Sigmoid colon (tissue), 4 donors: ENCODE measurements at regions not wholly inside any gene's neighbourhood (a gene's known extent, or its start where the extent isn't known, plus 50 kb on each side); places are given as distances from the start of the nearest gene placed in this dataset.

Source experiments
- CTCF ChIP-seq, 4 experiments: fragments of 450-650 bp in 3 of 4; fragments of 200-600 bp in 1 of 4; IDR thresholded peaks; one replicate each; pipeline ENCODE4 v1.5.1; 2016 to 2019; ENCODE audit warnings: antibody characterized with exemption in 4 of 4, mild to moderate bottlenecking in 3 of 4, moderate library complexity in 2 of 4
- EP300 ChIP-seq, 4 donors: sonication (generic); formaldehyde crosslinking; IDR thresholded peaks; one replicate each; pipeline ENCODE4 v1.6.1; 2017; ENCODE audit warnings: antibody characterized with exemption in 4 of 4
- POLR2A ChIP-seq, 2 donors: fragments of 450-650 bp; IDR thresholded peaks; one replicate each; pipeline ENCODE4 v1.6.1; 2016; ENCODE audit warnings: antibody characterized with exemption in 2 of 2, mild to moderate bottlenecking in 2 of 2, moderate library complexity in 2 of 2

GRCh38 chr5:29897916-29898315 is 1295.6 kb upstream of the CDH6 start:
- TF ChIP-seq CTCF (IDR thresholded peaks at IDR 0.05) (no peak), EP300 (IDR thresholded peaks at IDR 0.05) (no peak), POLR2A (IDR thresholded peaks at IDR 0.05) (no peak)
